Left cardiac atrium (tissue), 4 donors: ENCODE measurements at regions not wholly inside any gene's neighbourhood (a gene's known extent, or its start where the extent isn't known, plus 50 kb on each side); places are given as distances from the start of the nearest gene placed in this dataset.
A peak's percentile ranks its signal among the peaks of the same experiment; 100 is the strongest.

ENCODE experiments used
- ATAC-seq, 2 donors: fragments of 200-7000 bp; cut with Tn5 transposase; one replicate each; pipeline ENCODE4 v1.9.1; 2020; ENCODE audit warnings: mild to moderate bottlenecking in 2 of 2, moderate library complexity in 2 of 2
- DNase-seq: peaks from one replicate; pipeline ENCODE4 v3.0.0-alpha.2; 2020
- intact Hi-C, 2 donors: fragments of 100-400 bp; cut with DNase I; formaldehyde crosslinking; loops; one replicate each; pipeline versions ENCODE4 v1.14.1 to v1.15.1; 2022 to 2023
- donor health status: DM: no; HTN: yes; CAD: no.
- donor health status: DM: no; HTN: yes; CAD: no; lungs with severe emphysema.
- donor health status: DM: yes; HTN: yes; CAD: no.
- donor health status: Dilated cardiomyopathy.

DNA sequence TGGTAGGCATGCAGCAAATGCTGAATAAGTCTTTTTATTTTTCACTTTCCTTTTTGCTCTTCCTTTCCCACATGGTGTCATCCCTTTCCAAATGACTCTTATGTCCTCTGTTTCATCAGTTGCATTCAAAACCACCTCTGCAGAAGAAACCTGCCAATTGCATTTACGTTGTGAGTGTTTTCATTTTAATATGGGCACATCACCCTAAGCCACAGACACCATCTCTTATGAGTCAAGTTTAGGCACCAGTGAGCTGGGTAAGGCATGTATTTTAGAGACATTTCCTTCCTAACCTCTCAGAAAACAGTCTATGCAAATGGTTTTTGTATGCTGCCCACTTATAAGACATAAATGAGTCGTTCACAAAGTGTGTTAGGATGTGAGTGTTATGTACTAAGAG is 223.3 kb upstream of the ADAMTS9 start:
- no peak for DNase-seq
- ATAC-seq, result no peak
- intact Hi-C loops, result no loop called here

DNA sequence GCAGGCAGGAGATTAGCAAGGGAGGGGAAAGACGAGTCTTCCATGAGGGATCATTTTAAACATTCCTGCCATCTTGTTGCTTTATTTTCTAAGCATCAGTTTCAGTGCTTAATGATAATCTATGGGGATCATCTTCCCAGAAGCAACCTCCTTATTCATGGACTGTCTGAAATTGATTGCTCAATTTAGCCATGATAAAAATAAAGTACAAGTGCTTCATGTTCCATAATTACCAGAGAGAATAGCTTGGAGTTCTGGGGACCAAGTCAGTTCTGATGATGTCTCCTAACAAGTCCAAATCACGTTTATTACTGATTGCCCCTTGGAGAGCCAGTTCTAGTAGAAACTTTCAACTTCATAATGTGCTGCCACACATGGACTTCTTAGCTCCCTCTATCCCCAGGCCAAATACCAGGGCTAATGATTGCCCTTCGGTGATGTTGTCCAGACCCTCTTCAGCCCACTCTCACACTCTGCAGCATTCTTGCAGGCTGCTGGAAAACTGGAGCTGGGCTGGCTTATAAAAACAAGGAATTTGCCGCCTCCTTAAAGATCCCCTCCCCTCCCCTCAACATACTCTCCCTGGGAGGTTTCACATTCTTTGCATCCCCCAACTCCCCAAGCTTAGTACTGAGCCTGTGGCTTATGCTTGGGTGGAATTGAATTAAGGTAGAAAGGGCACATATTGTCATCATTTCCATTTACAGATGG is 222.1 kb upstream of the ADAMTS9 start:
- intact Hi-C loops, result loop anchor here (5.0 to 10.0 kb wide), 2 partner anchors 215 to 218 kb away; no protein-coding TSS in a partner anchor
- no peak for DNase-seq
- no peak for ATAC-seq

DNA sequence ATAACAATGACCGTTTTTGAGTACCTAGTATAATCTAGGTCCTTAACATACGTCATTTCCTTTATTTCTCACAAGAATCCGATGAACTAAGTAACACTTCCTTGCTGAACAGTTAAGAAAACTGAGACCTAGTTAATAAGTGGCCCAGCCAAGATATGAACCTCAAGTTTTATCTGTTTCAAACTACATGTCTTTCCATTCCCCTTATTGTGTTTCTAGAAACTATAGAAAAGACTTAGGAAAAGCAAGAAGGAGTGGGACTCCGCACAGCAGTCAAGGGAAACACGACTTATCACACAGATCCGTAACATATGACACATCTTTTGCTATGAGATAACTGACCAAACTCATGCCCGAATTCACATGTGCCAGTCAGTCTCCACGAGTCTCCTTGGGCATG is 221.2 kb upstream of the ADAMTS9 start:
- DNase-seq (no peak), ATAC-seq (no peak)
- intact Hi-C loops, result loop anchor here (5.0 to 10.0 kb wide), 2 partner anchors 214 to 217 kb away; no protein-coding TSS in a partner anchor

- intact Hi-C loops, result loop anchor here (5.0 to 10.0 kb wide), 2 partner anchors 213 to 216 kb away; no protein-coding TSS in a partner anchor
- DNase-seq, result no peak
- peak; percentile 76 to 85 for ATAC-seq
These were observed 220.5 kb upstream of the ADAMTS9 start for GRCh38 chr3:64908251-64908685.

DNA sequence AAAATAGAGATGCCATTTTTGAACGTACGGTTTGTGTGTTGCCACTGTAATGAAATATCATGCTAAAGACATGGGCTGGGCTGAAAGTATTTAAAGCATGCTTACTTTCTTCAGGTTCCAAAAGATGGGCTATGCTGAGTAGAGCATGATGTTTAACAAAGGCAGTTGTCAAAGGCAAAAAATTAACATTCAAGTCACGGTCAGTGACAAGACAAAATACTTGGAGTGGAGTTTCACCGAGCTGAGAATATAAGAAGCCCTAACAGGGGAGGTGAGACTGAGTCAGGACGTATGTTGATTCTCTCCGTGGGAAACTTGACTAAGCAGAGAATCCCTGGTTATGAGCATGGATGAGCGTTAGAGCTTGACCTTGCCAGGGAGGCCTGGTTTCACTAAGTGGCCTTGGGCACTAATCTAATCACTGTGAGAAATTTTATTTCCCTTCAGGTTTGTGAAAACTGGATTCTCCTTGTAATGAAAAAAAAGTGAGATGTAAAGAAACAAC is 218.2 kb upstream of the ADAMTS9 start:
- intact Hi-C loops, result loop anchor here (5.0 to 10.0 kb wide), 2 partner anchors 211 to 214 kb away; no protein-coding TSS in a partner anchor
- ATAC-seq (no peak), DNase-seq (no peak)

- intact Hi-C loops, result loop anchor here (5.0 to 10.0 kb wide), 2 partner anchors 208 to 269 kb away; no protein-coding TSS in a partner anchor
- no peak for ATAC-seq
- DNase-seq, result no peak
These were observed 215.2 kb upstream of the ADAMTS9 start for GRCh38 chr3:64903006-64903405.

GRCh38 chr3:64901986-64902516 is 214.3 kb upstream of the ADAMTS9 start:
- DNase-seq (no peak), ATAC-seq (peak in 1 of 2 donors; percentile 31)
- intact Hi-C loops, result loop anchor here (5.0 to 10.0 kb wide), 2 partner anchors 207 to 270 kb away; no protein-coding TSS in a partner anchor

- no peak for DNase-seq
- intact Hi-C loops, result loop anchor here (5.0 to 10.0 kb wide), 2 partner anchors 207 to 271 kb away; no protein-coding TSS in a partner anchor
- peak; percentile 52 to 79 for ATAC-seq
These were observed 213.7 kb upstream of the ADAMTS9 start for GRCh38 chr3:64901522-64901885.

DNA sequence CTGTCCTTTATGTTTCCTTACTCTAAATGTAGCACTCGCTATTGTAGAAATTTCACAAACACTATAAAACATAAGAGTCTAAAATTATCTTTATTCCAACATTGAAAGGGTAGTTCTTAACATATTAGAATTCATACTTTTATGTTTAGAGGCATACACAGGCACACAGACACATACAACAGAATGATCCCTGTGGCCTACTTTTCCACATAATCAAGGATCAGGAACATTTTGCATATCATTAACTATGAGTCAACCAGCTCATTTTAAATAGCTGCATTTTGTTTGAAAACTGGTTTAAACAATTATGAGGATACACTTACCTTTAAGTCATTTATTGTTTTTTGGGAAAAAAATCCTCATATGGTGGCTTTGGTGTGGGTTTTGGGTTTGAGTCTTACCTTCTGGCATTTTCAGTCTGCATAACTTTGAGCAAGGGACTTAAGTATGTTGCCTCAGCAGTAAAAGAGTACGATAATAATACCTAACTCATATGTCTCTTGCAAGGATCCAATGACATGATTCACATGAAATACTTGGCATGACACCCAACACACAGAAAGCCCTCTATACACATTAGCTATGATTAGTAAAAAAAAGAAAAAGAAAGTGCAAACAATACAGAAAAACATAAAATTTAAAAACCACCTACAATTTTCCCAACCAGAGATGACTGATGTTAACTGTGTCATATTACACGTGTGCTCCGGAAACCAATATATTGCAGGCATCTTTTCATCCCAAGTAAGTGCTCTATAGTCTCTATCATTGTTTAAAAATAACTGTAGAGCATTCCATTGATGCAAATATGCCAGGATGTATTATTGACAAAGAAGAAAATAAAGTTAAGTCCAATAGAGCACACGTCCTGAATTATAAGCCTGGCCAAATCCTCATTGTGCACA is 213.1 kb upstream of the ADAMTS9 start:
- intact Hi-C loops, result loop anchor here (5.0 to 10.0 kb wide), 2 partner anchors 206 to 271 kb away; no protein-coding TSS in a partner anchor
- DNase-seq (no peak), ATAC-seq (peak; percentile 8 to 9)

GRCh38 chr3:64900156-64900555 is 212.4 kb upstream of the ADAMTS9 start:
- intact Hi-C loops, result loop anchor here (5.0 to 10.0 kb wide), 2 partner anchors 205 to 272 kb away; no protein-coding TSS in a partner anchor
- ATAC-seq, result peak; percentile 35 to 76
- DNase-seq, result peak; percentile 24

- DNase-seq, result no peak
- intact Hi-C loops, result no loop called here
- no peak for ATAC-seq
These were observed 211.1 kb upstream of the ADAMTS9 start for GRCh38 chr3:64898941-64899340.

DNA sequence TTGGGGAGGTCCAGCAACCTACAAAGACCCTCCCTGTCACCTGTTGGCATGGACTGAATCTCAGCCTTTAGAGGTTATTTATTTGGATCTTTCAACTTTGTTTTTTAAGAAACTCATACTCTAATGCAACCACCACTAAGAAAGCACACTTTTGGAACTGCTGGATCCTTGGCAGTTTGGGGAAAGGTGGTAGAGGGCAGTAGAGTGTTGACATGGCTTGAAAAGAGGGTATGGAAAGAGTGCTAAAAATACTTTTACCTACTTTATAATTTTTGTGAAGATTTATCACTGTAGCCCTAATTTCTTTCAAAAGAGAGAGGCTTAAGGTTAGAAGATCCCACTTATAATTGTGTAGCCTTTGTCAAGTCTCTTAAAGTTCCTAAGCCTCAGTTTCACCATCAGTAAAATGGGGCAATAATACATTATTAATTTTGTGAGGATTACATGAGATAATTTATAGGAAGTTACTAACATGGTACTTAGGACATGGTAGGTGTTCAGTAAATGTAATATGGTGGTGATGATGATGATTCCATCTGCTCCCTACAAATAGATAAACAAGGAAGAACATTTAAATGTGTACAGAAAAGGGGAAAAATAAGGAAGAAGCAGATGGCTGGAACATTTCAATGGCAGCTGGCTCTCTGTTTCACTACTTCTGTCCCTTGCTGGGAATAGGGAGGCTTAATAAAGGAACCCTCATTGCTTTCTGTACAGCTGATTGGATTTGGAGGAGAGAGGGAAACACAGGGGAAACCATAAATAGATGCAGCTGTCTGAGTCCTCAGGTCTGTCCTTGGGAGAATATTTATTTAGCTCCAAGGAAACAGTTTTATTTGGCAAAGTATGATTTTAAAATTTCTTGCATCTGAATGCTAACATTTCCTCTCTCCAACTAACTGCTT is 208.4 kb upstream of the ADAMTS9 start:
- DNase-seq, result no peak
- ATAC-seq, result no peak
- intact Hi-C loops, result no loop called here

GRCh38 chr3:64895106-64895990 is 207.5 kb upstream of the ADAMTS9 start:
- no peak for DNase-seq
- no peak for ATAC-seq
- intact Hi-C loops, result no loop called here

DNA sequence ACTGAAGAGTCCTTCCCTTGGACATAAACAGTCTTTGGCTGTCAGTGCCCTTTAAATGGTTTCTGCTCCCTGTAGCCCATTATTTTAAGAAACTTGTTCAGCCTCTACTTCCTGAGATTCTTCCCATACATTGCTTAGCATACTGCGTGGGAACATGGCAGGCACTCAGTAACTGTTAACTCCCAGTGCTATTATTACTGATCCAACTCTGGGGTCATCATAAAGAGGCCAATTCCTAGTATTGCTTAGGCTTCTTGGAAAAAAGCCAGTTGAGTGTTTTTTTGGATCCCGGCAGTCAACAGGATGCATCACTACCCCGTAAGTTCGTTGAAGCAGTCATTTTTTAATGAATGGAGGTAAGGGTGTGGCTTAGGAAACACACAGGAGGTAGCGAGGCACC is 206.2 kb upstream of the ADAMTS9 start:
- intact Hi-C loops, result no loop called here
- DNase-seq, result no peak
- ATAC-seq, result no peak

- ATAC-seq (no peak), DNase-seq (no peak)
- intact Hi-C loops, result no loop called here
These were observed 205.0 kb upstream of the ADAMTS9 start for GRCh38 chr3:64892671-64893309.

GRCh38 chr3:64891021-64891420 is 203.2 kb upstream of the ADAMTS9 start:
- no peak for DNase-seq
- ATAC-seq, result no peak
- intact Hi-C loops, result no loop called here

GRCh38 chr3:64890466-64890865 is 202.7 kb upstream of the ADAMTS9 start:
- ATAC-seq (no peak), DNase-seq (no peak)
- intact Hi-C loops, result no loop called here
